ENCODE measurements at regions not wholly inside any gene's neighbourhood (a gene's known extent, or its start where the extent isn't known, plus 50 kb on each side); places are given as distances from the start of the nearest gene placed in this dataset.

DNA sequence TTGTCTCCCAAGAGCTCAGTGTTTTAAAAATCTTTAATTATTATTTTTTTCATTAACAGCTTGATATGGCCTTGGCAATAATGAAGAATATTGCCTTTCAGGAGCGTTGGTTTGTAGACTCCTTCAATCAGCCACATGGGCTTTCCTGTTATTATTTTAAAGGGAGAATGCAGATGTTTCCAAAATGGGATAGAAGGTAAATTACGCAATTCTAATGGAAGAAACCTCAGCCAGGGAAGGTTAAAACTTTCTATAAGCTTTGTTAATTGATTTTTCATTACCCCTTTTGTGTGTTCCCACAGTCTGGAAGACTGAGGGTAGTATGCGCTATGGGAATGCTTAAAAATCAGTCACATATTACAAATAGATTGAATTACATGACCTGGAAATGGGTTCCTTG lies 188.4 kb upstream of the NAV3 start:
- H3K9ac ChIP-seq (ENCODE audit: insufficient read depth in 1 of 2, low read length in 2 of 2) = no peak overlapping the region
- H3K9me3 ChIP-seq (ENCODE audit: control insufficient read depth in 4 of 4, insufficient read depth in 3 of 4, low read length in 3 of 4) = no peaks in the 10 kb centered on the region
- DNase-seq = no peak
- 93 to 95% methylated on average over 3 of the region's 3 CpGs for WGBS, 2 donors
- ATAC-seq (ENCODE audit: insufficient read depth, low FRiP score) = no peak
- no peaks in the 10 kb centered on the region for H3K36me3 ChIP-seq (ENCODE audit: control insufficient read depth in 4 of 4, insufficient read depth in 4 of 4, low read length in 4 of 4)
- H3K4me3 ChIP-seq = no peak overlapping the region
- H3K27me3 ChIP-seq (ENCODE audit: control insufficient read depth in 3 of 3, insufficient read depth in 3 of 3, low read length in 2 of 3) = no peaks in the 10 kb centered on the region
- TF ChIP-seq, protein P1, sequence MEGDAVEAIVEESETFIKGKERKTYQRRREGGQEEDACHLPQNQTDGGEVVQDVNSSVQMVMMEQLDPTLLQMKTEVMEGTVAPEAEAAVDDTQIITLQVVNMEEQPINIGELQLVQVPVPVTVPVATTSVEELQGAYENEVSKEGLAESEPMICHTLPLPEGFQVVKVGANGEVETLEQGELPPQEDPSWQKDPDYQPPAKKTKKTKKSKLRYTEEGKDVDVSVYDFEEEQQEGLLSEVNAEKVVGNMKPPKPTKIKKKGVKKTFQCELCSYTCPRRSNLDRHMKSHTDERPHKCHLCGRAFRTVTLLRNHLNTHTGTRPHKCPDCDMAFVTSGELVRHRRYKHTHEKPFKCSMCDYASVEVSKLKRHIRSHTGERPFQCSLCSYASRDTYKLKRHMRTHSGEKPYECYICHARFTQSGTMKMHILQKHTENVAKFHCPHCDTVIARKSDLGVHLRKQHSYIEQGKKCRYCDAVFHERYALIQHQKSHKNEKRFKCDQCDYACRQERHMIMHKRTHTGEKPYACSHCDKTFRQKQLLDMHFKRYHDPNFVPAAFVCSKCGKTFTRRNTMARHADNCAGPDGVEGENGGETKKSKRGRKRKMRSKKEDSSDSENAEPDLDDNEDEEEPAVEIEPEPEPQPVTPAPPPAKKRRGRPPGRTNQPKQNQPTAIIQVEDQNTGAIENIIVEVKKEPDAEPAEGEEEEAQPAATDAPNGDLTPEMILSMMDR (IDR thresholded peaks at IDR 0.05; ENCODE audit: control extremely low read depth, extremely low read depth) = no peak
- H3K27ac ChIP-seq (ENCODE audit: low read depth in 1 of 2, low read length in 1 of 2) = no peak overlapping the region
- no peaks in the 10 kb centered on the region for H3K4me1 ChIP-seq (ENCODE audit: control insufficient read depth in 5 of 5, insufficient read depth in 5 of 5, low read length in 5 of 5)

DNA sequence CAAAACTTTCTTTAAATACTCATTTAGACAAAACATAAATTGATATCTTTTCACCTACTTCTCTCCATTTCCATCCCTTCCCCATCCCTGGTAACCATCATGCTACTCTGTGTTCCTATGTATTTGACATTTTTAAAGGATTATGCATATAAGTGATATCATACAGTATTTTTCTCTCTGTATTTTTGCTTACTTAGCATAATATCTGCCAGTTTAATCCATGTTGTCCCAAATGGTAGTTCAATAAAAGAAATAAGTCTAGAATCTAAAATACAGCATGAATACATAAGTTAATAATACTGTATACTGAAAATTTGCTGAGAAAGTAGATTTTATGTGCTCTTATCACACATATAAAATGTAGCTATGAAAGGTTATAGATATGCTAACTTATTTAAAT lies 190.3 kb upstream of the NAV3 start:
- no peak for ATAC-seq (ENCODE audit: insufficient read depth, low FRiP score)
- H3K4me3 ChIP-seq = no peak overlapping the region
- TF ChIP-seq, protein P1 (IDR thresholded peaks at IDR 0.05; ENCODE audit: control extremely low read depth, extremely low read depth) = no peak
- no peak overlapping the region for H3K9ac ChIP-seq (ENCODE audit: insufficient read depth in 1 of 2, low read length in 2 of 2)
- no peak for DNase-seq
- H3K27ac ChIP-seq (ENCODE audit: low read depth in 1 of 2, low read length in 1 of 2) = no peak overlapping the region
- H3K27me3 ChIP-seq (ENCODE audit: control insufficient read depth in 3 of 3, insufficient read depth in 3 of 3, low read length in 2 of 3) = no peaks in the 10 kb centered on the region
- no peaks in the 10 kb centered on the region for H3K9me3 ChIP-seq (ENCODE audit: control insufficient read depth in 4 of 4, insufficient read depth in 3 of 4, low read length in 3 of 4)
- H3K4me1 ChIP-seq (ENCODE audit: control insufficient read depth in 5 of 5, insufficient read depth in 5 of 5, low read length in 5 of 5) = no peaks in the 10 kb centered on the region
- no peaks in the 10 kb centered on the region for H3K36me3 ChIP-seq (ENCODE audit: control insufficient read depth in 4 of 4, insufficient read depth in 4 of 4, low read length in 4 of 4)

DNA sequence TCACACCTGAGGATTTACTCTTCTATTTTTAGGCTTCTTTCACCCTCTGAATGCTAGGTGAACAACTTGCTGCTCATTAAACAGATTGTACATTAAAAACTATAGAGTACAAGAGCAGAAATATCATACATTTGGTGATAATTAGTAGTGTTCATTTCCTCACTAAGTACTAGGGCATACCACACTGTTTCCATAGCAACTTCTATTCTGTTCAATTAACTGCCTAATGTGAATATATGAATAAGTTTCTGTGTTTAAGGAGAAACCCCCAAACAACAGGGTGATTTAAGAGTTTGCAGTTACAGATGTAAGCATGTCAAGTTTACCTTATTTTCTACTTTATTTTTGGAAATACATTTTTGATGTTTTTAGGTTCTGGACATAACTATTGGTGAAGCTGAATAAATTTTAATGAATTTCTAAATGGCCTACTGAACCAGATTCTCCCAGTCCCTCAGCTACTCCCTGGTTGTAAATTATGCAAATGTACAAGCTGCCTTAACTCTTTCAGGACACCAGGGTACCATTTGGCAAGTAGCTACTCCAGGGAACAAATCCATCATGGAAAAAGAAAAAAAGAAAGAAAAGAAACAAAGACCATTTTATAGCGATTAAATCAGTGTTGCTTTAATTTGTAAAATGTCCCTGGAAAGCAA lies 199.8 kb upstream of the NAV3 start:
- Histone ChIP-seq H3K9me3 (ENCODE audit: control insufficient read depth in 4 of 4, insufficient read depth in 3 of 4, low read length in 3 of 4) (no peaks in the 10 kb centered on the region), H3K9ac (ENCODE audit: insufficient read depth in 1 of 2, low read length in 2 of 2) (no peak overlapping the region), H3K27ac (ENCODE audit: low read depth in 1 of 2, low read length in 1 of 2) (no peak overlapping the region), H3K36me3 (ENCODE audit: control insufficient read depth in 4 of 4, insufficient read depth in 4 of 4, low read length in 4 of 4) (no peaks in the 10 kb centered on the region), H3K27me3 (ENCODE audit: control insufficient read depth in 3 of 3, insufficient read depth in 3 of 3, low read length in 2 of 3) (no peaks in the 10 kb centered on the region), H3K4me1 (ENCODE audit: control insufficient read depth in 5 of 5, insufficient read depth in 5 of 5, low read length in 5 of 5) (no peaks in the 10 kb centered on the region), H3K4me3 (no peak overlapping the region)
- no peak for ATAC-seq (ENCODE audit: insufficient read depth, low FRiP score)
- TF ChIP-seq, protein P1 (IDR thresholded peaks at IDR 0.05; ENCODE audit: control extremely low read depth, extremely low read depth) = no peak
- 94% methylated on average over 1 of the region's 1 CpG for WGBS, 2 donors
- DNase-seq = no peak

DNA sequence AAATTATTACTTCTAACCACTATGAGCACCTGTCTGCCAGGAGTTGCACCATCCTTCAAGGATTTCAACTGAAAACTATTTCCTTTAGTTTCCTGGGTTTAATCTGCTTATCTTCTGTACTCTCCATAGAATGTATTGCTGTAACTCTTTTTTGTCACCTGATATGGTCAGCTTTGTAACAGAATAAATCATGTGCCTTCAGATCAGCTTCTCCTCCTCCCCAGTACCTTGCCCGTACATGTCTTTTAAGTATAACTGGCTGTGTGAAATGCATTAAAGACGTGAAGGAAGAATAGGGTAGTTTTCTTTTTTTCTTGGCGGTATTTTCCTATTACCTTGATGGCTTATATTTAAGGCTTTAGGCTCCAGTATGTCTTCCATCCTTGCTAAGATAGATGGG lies 200.3 kb upstream of the NAV3 start:
- Histone ChIP-seq H3K4me1 (ENCODE audit: control insufficient read depth in 5 of 5, insufficient read depth in 5 of 5, low read length in 5 of 5) (no peaks in the 10 kb centered on the region), H3K27me3 (ENCODE audit: control insufficient read depth in 3 of 3, insufficient read depth in 3 of 3, low read length in 2 of 3) (no peaks in the 10 kb centered on the region), H3K9ac (ENCODE audit: insufficient read depth in 1 of 2, low read length in 2 of 2) (no peak overlapping the region), H3K36me3 (ENCODE audit: control insufficient read depth in 4 of 4, insufficient read depth in 4 of 4, low read length in 4 of 4) (no peaks in the 10 kb centered on the region), H3K27ac (ENCODE audit: low read depth in 1 of 2, low read length in 1 of 2) (no peak overlapping the region), H3K4me3 (no peak overlapping the region), H3K9me3 (ENCODE audit: control insufficient read depth in 4 of 4, insufficient read depth in 3 of 4, low read length in 3 of 4) (no peaks in the 10 kb centered on the region)
- DNase-seq = no peak
- no peak for ATAC-seq (ENCODE audit: insufficient read depth, low FRiP score)
- 90 to 91% methylated on average over 3 of the region's 3 CpGs for WGBS, 2 donors
- TF ChIP-seq, protein P1 (IDR thresholded peaks at IDR 0.05; ENCODE audit: control extremely low read depth, extremely low read depth) = no peak

All from lung (tissue), 11 donors.